Glomerular visceral epithelial cell (primary cell): ENCODE measurements at regions not wholly inside any gene's neighbourhood (a gene's known extent, or its start where the extent isn't known, plus 50 kb on each side); places are given as distances from the start of the nearest gene placed in this dataset.

Source experiments
- DNase-seq: peaks from one replicate; pipeline ENCODE4 v3.0.0-alpha.2; 2016; ENCODE audit errors: extremely low spot score

GRCh38 chr5:33242277-33242676 lies 198.5 kb upstream of the TARS1 start:
- DNase-seq = no peak

- no peak for DNase-seq
Measured at GRCh38 chr5:33244441-33245150, 196.2 kb upstream of the TARS1 start.

- no peak for DNase-seq
Measured at GRCh38 chr5:33254579-33254978, 186.2 kb upstream of the TARS1 start.

GRCh38 chr5:33257807-33258429 lies 182.8 kb upstream of the TARS1 start:
- peak; percentile 71 for DNase-seq

- DNase-seq = no peak
Measured at GRCh38 chr5:33258553-33258952, 182.2 kb upstream of the TARS1 start.

- no peak for DNase-seq
Measured at GRCh38 chr5:33260098-33260497, 180.7 kb upstream of the TARS1 start.

- DNase-seq = peak; percentile 30
Measured at GRCh38 chr5:33261305-33261704, 179.5 kb upstream of the TARS1 start.

GRCh38 chr5:33261747-33262146 lies 179.0 kb upstream of the TARS1 start:
- DNase-seq = no peak

- no peak for DNase-seq
Measured at GRCh38 chr5:33267801-33268200, 173.0 kb upstream of the TARS1 start.

- DNase-seq = no peak
Measured at GRCh38 chr5:33268374-33268773, 172.4 kb upstream of the TARS1 start.

- DNase-seq = no peak
Measured at GRCh38 chr5:33270671-33271070, 170.1 kb upstream of the TARS1 start.

GRCh38 chr5:33271606-33272005 lies 169.2 kb upstream of the TARS1 start:
- DNase-seq = no peak

- DNase-seq = peak; percentile 87
Measured at GRCh38 chr5:33272288-33272687, 168.5 kb upstream of the TARS1 start.

- DNase-seq = no peak
Measured at GRCh38 chr5:33273985-33274384, 166.8 kb upstream of the TARS1 start.

GRCh38 chr5:33275391-33275790 lies 165.4 kb upstream of the TARS1 start:
- DNase-seq = no peak

GRCh38 chr5:33275921-33276627 lies 164.7 kb upstream of the TARS1 start:
- no peak for DNase-seq

GRCh38 chr5:33276628-33276950 lies 164.2 kb upstream of the TARS1 start:
- no peak for DNase-seq

GRCh38 chr5:33277061-33277650 lies 163.6 kb upstream of the TARS1 start:
- no peak for DNase-seq

- DNase-seq = no peak
Measured at GRCh38 chr5:33281431-33281843, 159.3 kb upstream of the TARS1 start.

GRCh38 chr5:33282157-33282556 lies 158.6 kb upstream of the TARS1 start:
- DNase-seq = no peak

GRCh38 chr5:33282696-33283095 lies 158.1 kb upstream of the TARS1 start:
- no peak for DNase-seq

GRCh38 chr5:33283243-33283642 lies 157.5 kb upstream of the TARS1 start:
- no peak for DNase-seq

- no peak for DNase-seq
Measured at GRCh38 chr5:33284681-33285080, 156.1 kb upstream of the TARS1 start.
